ENCODE measurements at regions not wholly inside any gene's neighbourhood (a gene's known extent, or its start where the extent isn't known, plus 50 kb on each side); places are given as distances from the start of the nearest gene placed in this dataset.

GRCh38 chr1:178639326-178639725 lies 85.7 kb upstream of the RALGPS2 start:
- no peak for TF ChIP-seq EZH2 (IDR thresholded peaks at IDR 0.05; ENCODE audit: insufficient read depth, low read length)
- TF ChIP-seq, protein P1, sequence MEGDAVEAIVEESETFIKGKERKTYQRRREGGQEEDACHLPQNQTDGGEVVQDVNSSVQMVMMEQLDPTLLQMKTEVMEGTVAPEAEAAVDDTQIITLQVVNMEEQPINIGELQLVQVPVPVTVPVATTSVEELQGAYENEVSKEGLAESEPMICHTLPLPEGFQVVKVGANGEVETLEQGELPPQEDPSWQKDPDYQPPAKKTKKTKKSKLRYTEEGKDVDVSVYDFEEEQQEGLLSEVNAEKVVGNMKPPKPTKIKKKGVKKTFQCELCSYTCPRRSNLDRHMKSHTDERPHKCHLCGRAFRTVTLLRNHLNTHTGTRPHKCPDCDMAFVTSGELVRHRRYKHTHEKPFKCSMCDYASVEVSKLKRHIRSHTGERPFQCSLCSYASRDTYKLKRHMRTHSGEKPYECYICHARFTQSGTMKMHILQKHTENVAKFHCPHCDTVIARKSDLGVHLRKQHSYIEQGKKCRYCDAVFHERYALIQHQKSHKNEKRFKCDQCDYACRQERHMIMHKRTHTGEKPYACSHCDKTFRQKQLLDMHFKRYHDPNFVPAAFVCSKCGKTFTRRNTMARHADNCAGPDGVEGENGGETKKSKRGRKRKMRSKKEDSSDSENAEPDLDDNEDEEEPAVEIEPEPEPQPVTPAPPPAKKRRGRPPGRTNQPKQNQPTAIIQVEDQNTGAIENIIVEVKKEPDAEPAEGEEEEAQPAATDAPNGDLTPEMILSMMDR (IDR thresholded peaks at IDR 0.05; ENCODE audit: insufficient read depth, low read depth, low read length): no peak
- no peaks in the 10 kb centered on the region for H3K79me2 ChIP-seq (ENCODE audit: insufficient read depth, low read length)
- H3K36me3 ChIP-seq (ENCODE audit: insufficient read depth, low read length): no peaks in the 10 kb centered on the region
- no peak for DNase-seq (ENCODE audit: low read depth)
- no peak for FAIRE-seq
- no peak overlapping the region for H3K4me3 ChIP-seq (ENCODE audit: insufficient read depth, low read depth, low read length)
- no peaks in the 10 kb centered on the region for H3K9me3 ChIP-seq (ENCODE audit: insufficient read depth, low read depth, low read length)
- no peaks in the 10 kb centered on the region for H4K20me1 ChIP-seq (ENCODE audit: insufficient read depth, low read length)
- Mint-ChIP-seq H3K27me3 (ENCODE audit: low read depth, unreplicated experiment) (no peaks in the 10 kb centered on the region), H3K36me3 (ENCODE audit: low read depth, unreplicated experiment) (no peaks in the 10 kb centered on the region), H3K27ac (ENCODE audit: unreplicated experiment) (no peak overlapping the region), H3K4me3 (ENCODE audit: unreplicated experiment) (no peak overlapping the region), H3K9me3 (ENCODE audit: unreplicated experiment) (no peaks in the 10 kb centered on the region), H3K4me1 (ENCODE audit: low read depth, unreplicated experiment) (peaks cover 12% of the 10 kb centered on the region)
- no peak overlapping the region for H3K27ac ChIP-seq (ENCODE audit: low read depth, low read length)
- no peaks in the 10 kb centered on the region for H3K27me3 ChIP-seq (ENCODE audit: insufficient read depth, low read length)
- no peaks in the 10 kb centered on the region for H3K4me1 ChIP-seq (ENCODE audit: insufficient read depth, low read length)
- H3K9ac ChIP-seq (ENCODE audit: low read length): no peak overlapping the region
- H3K4me2 ChIP-seq (ENCODE audit: low read length): no peak overlapping the region
- H2AFZ ChIP-seq (ENCODE audit: low read depth, low read length): no peak overlapping the region

DNA sequence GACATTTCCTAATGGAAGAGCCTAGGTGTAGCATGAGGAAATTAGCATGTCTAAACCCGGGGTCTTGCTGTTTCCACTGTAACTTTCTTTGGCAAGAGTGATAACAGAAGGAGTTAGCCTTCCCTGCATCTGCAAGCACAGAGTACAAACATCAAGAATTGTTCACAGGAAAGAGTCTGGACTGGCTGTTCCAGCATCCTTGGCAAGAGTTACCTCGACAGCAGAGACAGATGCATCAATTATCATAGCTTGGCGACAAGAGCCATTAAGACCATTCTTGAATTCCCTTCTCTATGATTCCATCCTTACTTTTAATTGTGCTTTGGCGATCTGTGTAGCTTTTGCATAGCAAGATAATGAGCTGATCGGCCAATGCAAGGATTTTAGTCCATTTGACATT lies 82.8 kb upstream of the RALGPS2 start:
- Histone ChIP-seq H3K9ac (ENCODE audit: low read length) (no peak overlapping the region), H3K4me2 (ENCODE audit: low read length) (no peak overlapping the region), H3K9me3 (ENCODE audit: insufficient read depth, low read depth, low read length) (no peaks in the 10 kb centered on the region), H3K4me3 (ENCODE audit: insufficient read depth, low read depth, low read length) (no peak overlapping the region), H2AFZ (ENCODE audit: low read depth, low read length) (no peak overlapping the region), H3K79me2 (ENCODE audit: insufficient read depth, low read length) (no peaks in the 10 kb centered on the region), H4K20me1 (ENCODE audit: insufficient read depth, low read length) (no peaks in the 10 kb centered on the region), H3K27me3 (ENCODE audit: insufficient read depth, low read length) (no peaks in the 10 kb centered on the region), H3K36me3 (ENCODE audit: insufficient read depth, low read length) (no peaks in the 10 kb centered on the region), H3K4me1 (ENCODE audit: insufficient read depth, low read length) (peaks cover 8% of the 10 kb centered on the region), H3K27ac (ENCODE audit: low read depth, low read length) (no peak overlapping the region)
- DNase-seq (ENCODE audit: low read depth) (no peak), FAIRE-seq (no peak)
- Mint-ChIP-seq H3K4me1 (ENCODE audit: low read depth, unreplicated experiment) (peaks cover 31% of the 10 kb centered on the region), H3K9me3 (ENCODE audit: unreplicated experiment) (no peaks in the 10 kb centered on the region), H3K36me3 (ENCODE audit: low read depth, unreplicated experiment) (no peaks in the 10 kb centered on the region), H3K27ac (ENCODE audit: unreplicated experiment) (no peak overlapping the region), H3K4me3 (ENCODE audit: unreplicated experiment) (no peak overlapping the region), H3K27me3 (ENCODE audit: low read depth, unreplicated experiment) (no peaks in the 10 kb centered on the region)
- TF ChIP-seq, protein P1 (IDR thresholded peaks at IDR 0.05; ENCODE audit: insufficient read depth, low read depth, low read length): no peak
- no peak for TF ChIP-seq EZH2 (IDR thresholded peaks at IDR 0.05; ENCODE audit: insufficient read depth, low read length)

DNA sequence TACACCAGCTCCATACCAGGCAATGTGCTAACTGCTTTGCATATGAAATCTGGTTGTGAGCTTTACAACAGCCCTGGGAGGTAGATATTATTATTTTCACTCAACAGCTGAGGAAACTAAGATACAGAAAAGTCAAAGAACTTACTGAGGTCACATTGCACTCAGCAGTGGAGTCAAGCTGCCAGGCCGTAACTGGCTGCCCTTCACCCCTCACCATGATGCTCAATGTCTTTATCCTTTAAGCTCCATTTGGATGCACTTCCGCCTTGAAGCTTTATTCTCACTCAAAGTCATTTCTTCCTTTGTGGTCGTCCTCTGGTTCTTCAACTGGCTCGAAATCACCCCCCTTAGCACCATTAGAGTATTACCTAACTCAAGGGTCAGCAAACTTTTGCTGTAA lies 81.7 kb upstream of the RALGPS2 start:
- FAIRE-seq (no peak), DNase-seq (ENCODE audit: low read depth) (no peak)
- Histone ChIP-seq H4K20me1 (ENCODE audit: insufficient read depth, low read length) (no peaks in the 10 kb centered on the region), H3K9me3 (ENCODE audit: insufficient read depth, low read depth, low read length) (no peaks in the 10 kb centered on the region), H3K27ac (ENCODE audit: low read depth, low read length) (no peak overlapping the region), H3K79me2 (ENCODE audit: insufficient read depth, low read length) (no peaks in the 10 kb centered on the region), H3K4me3 (ENCODE audit: insufficient read depth, low read depth, low read length) (no peak overlapping the region), H3K27me3 (ENCODE audit: insufficient read depth, low read length) (no peaks in the 10 kb centered on the region), H3K4me2 (ENCODE audit: low read length) (no peak overlapping the region), H3K36me3 (ENCODE audit: insufficient read depth, low read length) (no peaks in the 10 kb centered on the region), H3K4me1 (ENCODE audit: insufficient read depth, low read length) (peaks cover 8% of the 10 kb centered on the region), H2AFZ (ENCODE audit: low read depth, low read length) (no peak overlapping the region), H3K9ac (ENCODE audit: low read length) (no peak overlapping the region)
- no peak overlapping the region for H3K27ac Mint-ChIP-seq (ENCODE audit: unreplicated experiment)
- no peak overlapping the region for H3K4me3 Mint-ChIP-seq (ENCODE audit: unreplicated experiment)
- H3K27me3 Mint-ChIP-seq (ENCODE audit: low read depth, unreplicated experiment): no peaks in the 10 kb centered on the region
- no peaks in the 10 kb centered on the region for H3K9me3 Mint-ChIP-seq (ENCODE audit: unreplicated experiment)
- peaks cover 31% of the 10 kb centered on the region for H3K4me1 Mint-ChIP-seq (ENCODE audit: low read depth, unreplicated experiment)
- TF ChIP-seq, protein P1 (IDR thresholded peaks at IDR 0.05; ENCODE audit: insufficient read depth, low read depth, low read length): no peak
- TF ChIP-seq EZH2 (IDR thresholded peaks at IDR 0.05; ENCODE audit: insufficient read depth, low read length): no peak
- no peaks in the 10 kb centered on the region for H3K36me3 Mint-ChIP-seq (ENCODE audit: low read depth, unreplicated experiment)
